GM19397 (cell line): ENCODE measurements at regions not wholly inside any gene's neighbourhood (a gene's known extent, or its start where the extent isn't known, plus 50 kb on each side); places are given as distances from the start of the nearest gene placed in this dataset.

Source experiments
- ATAC-seq: cut with Tn5 transposase; IDR thresholded peaks from one replicate; pipeline ENCODE4 v1.9.1; 2021; ENCODE audit warnings: mild to moderate bottlenecking, moderate library complexity; ENCODE audit not compliant: unreplicated experiment

- ATAC-seq, result no peak
Measured at GRCh38 chr18:28712796-28713425, 536.0 kb upstream of the CDH2 start.

DNA sequence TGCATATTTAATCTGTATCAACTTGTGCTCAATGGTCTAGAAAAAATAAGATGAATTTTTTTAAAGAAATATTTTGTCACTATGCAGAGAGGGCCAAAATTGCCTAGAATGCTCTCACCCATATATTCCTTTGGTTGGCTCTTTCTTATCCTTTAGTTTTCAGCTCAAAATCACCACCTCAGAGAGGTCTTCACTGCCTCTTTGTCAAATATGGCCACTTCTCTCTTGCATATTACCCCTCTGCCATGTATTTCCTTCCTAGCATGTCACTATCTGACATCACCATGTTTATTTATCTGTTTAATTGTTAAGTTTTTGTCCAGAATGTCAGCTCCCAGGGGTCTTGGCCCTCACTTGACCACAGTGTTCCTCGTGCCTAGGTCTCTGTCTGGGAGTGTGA, 535.2 kb upstream of the CDH2 start:
- no peak for ATAC-seq

GRCh38 chr18:28711096-28711495, 534.2 kb upstream of the CDH2 start:
- no peak for ATAC-seq

GRCh38 chr18:28707006-28707405, 530.1 kb upstream of the CDH2 start:
- ATAC-seq, result no peak

DNA sequence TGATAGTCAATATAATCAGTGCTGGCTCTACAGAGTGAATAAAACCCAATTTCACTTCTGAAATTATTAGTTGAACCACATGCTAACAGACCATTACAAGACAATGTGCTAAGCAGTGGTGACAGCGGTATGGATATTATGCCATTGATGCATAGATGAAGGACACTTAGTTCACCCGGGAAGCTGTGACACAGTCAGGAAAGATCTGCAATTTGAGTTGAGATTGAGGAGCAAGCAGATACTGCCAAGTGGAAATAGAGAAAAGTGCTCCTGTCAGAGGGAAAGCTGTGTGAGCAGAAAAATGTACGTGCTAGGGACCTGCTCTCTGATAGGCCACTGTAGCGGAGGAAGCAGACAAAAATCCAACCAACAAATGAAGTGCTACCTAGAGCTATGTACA, 529.5 kb upstream of the CDH2 start:
- ATAC-seq, result no peak

DNA sequence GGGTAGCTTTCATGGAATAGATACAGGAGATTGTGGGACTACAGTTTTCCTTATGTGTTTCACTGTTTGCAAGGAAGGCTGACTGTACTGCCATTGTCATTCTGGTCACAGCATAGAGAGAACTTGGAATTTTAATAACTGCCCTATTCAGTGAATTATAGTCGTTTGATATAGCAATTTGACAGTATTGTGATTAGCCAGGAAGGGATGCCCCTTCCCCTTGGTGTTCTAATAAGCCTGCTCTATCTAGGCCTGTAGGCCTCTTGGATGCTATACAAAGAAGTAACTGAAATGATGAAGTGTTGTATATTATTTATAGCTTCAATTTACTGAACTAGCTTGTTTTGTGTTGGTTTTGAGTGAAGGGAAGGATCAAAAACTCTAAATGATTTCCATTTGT, 528.6 kb upstream of the CDH2 start:
- ATAC-seq, result no peak

- ATAC-seq, result no peak
Measured at GRCh38 chr18:28692337-28692736, 515.4 kb upstream of the CDH2 start.

DNA sequence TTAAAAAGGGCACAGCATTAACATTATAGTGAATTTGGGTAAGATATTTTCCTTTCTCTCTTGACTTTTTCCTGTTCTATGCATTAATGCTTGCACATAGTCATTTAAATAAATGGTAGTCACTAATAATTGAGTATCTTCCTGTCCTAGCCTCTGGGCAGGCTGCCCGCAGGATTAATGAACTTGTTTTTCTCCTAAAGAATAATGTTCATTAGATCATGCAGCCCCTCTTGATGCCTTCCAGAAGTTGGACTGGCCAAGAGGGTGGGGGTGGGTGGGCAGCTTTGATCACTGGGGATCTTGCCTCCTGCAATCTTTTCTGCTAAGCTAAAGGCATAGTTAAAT, 514.5 kb upstream of the CDH2 start:
- ATAC-seq, result no peak

DNA sequence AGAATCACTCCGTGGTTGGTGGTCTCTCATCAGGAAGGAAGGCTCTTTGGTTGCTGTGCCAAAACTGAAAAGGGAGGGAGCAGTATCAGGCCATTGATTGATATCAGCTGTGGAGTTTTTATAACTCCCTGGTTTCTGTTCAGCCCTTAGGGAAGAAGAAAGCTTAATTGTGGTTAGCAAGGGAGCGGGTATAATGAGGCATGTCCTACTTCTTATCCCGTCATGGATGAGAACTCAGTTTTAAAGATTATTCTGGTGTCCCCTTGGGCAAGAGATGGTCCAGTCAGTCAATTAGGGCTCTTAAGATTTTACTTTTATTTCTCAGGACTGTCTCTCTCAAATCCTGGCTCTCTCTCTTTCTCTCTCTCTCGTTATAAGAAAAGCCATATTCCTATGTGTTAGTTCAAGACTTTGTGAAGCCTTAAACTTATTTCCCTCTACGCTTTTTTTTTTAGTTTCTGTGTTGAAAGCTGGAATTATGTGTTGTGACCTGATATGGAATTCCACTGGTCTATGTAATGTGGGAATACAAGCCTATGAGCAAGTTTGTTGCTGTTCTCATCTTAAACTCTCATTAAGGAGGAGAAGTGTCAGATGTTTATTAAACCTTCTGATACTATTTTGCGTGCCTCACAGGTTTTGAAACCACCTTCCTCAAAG, 514.0 kb upstream of the CDH2 start:
- ATAC-seq, result no peak

- ATAC-seq, result no peak
Measured at GRCh38 chr18:28690100-28690499, 513.2 kb upstream of the CDH2 start.

DNA sequence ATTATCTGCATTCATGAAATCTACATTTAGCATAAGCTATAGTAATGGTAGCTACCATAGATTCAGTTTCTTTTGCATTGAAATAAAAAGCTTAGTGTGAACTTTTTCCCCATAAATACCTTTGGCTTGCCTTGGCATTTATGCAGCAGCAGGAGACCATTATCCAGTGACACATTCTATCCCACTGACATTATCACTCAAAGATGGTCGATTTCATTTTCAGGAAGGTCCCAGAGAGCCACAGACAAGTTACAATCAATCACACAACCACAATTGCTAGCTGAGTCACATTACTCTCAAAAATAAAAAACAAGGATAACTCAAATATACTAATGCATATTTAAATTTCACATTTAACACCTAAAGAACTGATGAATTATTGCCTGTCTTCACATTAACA, 512.7 kb upstream of the CDH2 start:
- ATAC-seq, result no peak

GRCh38 chr18:28684746-28685355, 507.9 kb upstream of the CDH2 start:
- no peak for ATAC-seq

GRCh38 chr18:28682912-28683311, 506.0 kb upstream of the CDH2 start:
- no peak for ATAC-seq

GRCh38 chr18:28669165-28669564, 492.2 kb upstream of the CDH2 start:
- no peak for ATAC-seq

DNA sequence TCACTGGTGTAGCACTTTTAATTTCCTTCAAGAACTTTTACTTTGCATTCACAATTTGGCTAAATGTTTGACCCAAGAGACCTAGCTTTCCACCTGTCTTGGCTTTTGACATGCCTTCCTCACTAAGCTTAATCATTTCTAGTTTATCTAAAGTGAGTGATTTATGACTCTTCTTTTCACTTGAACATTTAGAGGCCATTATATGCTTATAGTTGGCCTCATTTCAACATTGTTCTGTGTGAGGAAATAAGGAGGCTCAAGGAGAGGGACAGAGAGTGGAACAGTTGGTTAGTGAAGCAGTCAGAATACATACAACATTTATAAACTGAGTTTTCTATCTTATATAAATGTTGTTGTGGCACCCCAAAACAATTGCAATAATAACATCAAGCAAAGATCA, 489.3 kb upstream of the CDH2 start:
- no peak for ATAC-seq

GRCh38 chr18:28657961-28658360, 481.0 kb upstream of the CDH2 start:
- no peak for ATAC-seq

DNA sequence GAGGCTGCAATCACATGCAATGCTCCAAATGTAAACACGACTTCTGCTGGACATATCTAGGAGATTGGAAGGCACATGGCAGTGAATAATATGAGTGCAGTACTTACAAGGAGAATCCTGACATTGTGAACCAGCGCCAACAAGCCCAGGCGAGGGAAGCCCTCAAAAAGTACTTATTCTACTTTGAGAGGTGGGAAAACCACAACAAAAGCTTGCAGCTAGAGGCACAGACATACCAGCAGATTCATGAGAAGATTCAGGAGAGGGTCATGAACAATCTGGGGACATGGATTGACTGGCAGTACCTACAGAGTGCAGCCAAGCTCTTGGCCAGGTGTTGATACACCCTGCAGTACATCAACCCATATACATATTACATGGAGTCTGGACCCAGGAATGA, 475.7 kb upstream of the CDH2 start:
- ATAC-seq, result no peak

- ATAC-seq, result no peak
Measured at GRCh38 chr18:28651298-28651697, 474.4 kb upstream of the CDH2 start.

DNA sequence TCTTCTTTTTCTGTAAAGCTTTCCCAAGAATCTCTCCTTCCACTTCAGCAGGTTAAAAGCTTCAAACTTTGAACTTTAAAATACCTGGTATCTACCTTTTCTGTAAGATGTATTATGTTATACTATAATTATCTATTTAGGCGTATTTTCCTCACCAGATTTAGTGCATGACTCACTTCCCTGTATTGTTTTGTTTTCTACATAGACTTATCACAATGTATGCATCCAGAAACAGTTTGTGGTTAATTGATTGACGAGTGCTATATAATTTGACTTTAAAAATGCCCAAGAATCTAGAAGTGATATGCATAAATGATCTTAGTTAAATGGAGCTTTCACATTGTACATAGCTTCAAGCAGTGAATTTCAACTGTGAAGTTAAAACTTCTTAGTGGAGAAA, 473.9 kb upstream of the CDH2 start:
- no peak for ATAC-seq

- ATAC-seq, result no peak
Measured at GRCh38 chr18:28647961-28648360, 471.0 kb upstream of the CDH2 start.

- ATAC-seq, result no peak
Measured at GRCh38 chr18:28637897-28638296, 461.0 kb upstream of the CDH2 start.

- ATAC-seq, result no peak
Measured at GRCh38 chr18:28635530-28635929, 458.6 kb upstream of the CDH2 start.

DNA sequence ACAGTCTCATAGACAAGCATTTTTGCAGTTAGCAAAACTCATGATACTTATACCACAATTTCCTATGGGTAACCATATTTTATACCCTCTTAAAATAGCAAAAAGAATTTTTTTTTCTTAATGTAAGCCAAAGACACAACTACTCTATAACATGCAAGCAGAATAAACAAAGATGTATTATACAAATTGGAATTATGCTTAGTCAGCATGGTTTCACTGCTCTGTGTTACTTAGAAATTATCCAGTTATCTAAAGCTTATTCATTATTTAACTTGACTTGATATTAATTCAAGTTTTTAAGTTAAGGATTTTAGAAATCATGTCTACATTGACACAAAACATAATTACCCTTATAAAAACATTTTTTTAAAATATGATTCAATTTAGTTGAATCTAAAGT, 449.8 kb upstream of the CDH2 start:
- ATAC-seq, result no peak
